Activated CD8-positive, alpha-beta memory T cell treated with anti-CD3 and anti-CD28 coated beads for 1 hour (primary cell): ENCODE measurements at regions not wholly inside any gene's neighbourhood (a gene's known extent, or its start where the extent isn't known, plus 50 kb on each side); places are given as distances from the start of the nearest gene placed in this dataset.

Experiments used
- DNase-seq, 2 donors: peaks; one replicate each; pipeline ENCODE4 v3.0.0-alpha.2; 2020; ENCODE audit warnings: low read depth in 1 of 2; ENCODE audit errors: extremely low read depth in 1 of 2

DNA sequence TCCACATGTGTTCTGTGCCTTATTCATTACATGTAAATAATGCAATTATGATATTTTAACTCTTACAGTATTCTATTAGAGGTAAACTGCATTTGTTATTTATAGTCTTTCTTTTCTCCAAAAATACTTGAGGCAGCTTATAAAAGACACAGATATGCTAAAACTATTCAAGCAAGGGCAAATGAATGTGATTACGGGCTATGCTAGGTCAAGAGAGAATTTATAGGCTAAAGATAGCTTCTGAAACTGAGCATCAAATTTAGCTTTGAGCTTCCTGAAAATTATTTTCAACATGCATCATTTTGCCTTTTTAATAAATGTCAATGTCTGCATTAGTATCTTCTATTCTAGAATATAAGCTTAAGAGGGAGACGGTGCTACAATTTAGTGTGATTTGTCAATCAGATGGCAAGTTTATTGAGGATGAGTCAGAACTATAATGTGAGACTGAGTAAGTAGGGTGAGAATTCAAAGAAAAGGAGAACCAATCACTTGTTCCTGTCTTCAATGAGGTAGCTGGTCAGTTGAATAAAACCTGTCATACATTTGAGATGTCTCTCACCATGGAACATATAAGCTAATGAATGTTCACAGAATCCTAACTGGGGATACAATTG lies 669.4 kb upstream of the CITED2 start:
- DNase-seq: no peak

DNA sequence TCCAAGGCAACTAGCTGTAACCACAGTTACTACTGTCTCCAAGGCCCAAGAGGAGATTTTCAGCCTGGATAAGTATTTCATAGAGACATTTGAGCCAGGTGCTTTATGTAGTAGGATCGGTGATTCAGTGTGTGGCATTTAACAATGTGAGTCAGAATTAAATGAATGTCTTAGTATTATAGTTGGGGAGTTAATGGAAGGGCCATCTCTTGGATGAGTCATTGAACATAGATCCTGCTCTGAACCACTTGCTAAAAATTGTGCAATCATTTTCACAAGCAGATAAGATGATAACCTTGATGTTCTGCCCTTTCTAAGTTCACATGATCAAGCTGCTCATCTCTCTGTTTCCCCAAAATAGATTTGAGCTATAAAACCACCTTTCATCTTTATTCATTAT lies 668.9 kb upstream of the CITED2 start:
- no peak for DNase-seq

- DNase-seq: no peak
Observed at GRCh38 chr6:140041571-140042332, 667.3 kb upstream of the CITED2 start.

DNA sequence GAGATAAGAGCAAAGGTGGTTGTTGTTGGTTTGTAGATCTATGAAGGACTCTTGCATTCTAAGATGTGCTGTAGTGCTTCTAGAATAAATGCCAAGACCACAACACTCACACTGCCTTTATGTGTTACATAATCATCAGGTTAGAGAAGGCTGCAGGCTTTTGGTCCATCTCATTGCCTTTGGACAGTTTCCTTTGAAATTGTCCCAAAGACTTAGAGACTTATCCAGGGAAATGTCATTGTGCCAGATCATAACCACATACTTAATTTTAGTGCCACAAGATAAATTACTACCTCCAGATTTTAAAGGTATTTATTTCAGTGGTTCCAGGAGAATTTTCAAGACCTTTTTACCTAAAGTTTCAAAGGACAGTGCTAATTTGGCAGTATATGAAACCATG lies 666.6 kb upstream of the CITED2 start:
- no peak for DNase-seq

- DNase-seq: no peak
Observed at GRCh38 chr6:140040396-140040795, 665.9 kb upstream of the CITED2 start.

GRCh38 chr6:140039364-140039763 lies 664.9 kb upstream of the CITED2 start:
- DNase-seq: no peak

DNA sequence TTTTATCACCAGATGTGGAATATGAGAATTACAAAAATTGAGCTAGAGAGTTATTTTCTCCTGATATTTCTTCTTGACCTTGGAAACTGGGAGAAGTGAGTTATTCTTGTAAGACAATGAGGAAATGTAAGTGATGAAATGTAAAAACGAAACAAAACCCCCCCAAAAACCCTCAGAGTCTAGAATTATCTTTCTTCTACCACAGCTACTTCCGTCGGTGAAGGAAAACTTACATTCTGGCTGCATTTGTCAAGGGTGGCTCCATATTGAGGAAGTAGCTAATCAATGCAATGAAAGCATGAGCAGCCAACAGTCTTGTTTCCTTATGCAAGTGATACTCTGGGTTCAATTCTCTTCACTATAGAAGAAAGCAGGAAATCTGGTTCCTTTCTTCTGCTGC lies 661.7 kb upstream of the CITED2 start:
- no peak for DNase-seq

- DNase-seq: no peak
Observed at GRCh38 chr6:140032189-140032588, 657.7 kb upstream of the CITED2 start.

- DNase-seq: no peak
Observed at GRCh38 chr6:140029551-140029950, 655.1 kb upstream of the CITED2 start.

DNA sequence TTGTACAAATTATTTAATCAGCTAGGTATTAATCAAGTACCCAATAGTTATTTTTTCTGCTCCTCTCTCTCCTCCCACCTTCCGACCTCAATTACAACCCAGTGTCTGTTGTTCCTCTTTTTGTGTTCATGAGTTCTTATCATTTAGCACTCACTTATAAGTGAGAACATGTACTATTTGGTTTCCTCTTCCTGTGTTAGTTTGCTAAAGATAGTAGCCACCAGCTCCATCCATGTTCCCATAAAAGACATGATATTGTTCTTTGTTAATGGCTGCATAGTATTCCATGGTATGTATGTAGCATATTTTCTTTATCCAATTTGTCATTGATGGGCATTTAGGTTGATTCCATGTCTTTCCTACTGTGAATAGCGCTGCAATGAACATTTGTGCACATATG lies 652.8 kb upstream of the CITED2 start:
- DNase-seq: no peak

GRCh38 chr6:140026546-140026945 lies 652.1 kb upstream of the CITED2 start:
- DNase-seq: no peak

DNA sequence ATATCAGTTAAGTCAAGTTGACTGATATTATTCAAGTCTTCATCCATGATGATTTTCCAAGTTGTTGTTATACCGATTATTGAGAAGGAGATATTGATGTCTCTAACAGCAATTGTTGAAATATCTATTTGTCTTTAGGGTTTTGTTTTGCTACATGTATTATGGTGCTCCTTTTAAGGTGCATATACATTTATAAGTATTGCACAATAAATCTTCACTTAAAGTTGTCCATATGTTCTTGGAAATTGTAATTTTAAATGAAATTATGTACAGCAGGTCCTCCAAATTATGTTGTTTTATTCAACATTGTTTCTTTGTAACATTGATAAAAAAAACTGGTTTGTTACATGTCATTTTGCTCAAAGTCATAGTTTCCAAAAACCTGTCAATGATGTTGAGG lies 650.7 kb upstream of the CITED2 start:
- no peak for DNase-seq

GRCh38 chr6:140020207-140020791 lies 645.9 kb upstream of the CITED2 start:
- no peak for DNase-seq

DNA sequence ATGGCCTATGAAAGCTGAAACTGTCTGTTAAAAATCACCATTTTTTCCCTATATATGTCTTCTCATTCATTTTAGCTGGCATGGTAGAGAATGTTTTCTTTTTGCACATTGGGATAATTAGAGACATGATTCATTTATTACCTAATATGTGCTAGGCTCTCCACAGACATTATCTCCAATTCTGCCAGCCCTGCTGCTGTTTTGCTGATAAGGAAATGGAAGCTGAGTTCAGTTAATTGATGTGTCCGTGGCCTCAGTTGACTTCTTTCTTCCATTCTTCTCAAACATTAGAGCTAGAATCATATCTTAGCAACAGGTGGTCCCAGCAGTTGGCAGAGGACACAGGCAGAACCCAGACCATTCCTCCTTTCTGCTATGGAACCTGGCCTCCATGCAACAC lies 644.1 kb upstream of the CITED2 start:
- no peak for DNase-seq

- DNase-seq: no peak
Observed at GRCh38 chr6:140017470-140017869, 643.0 kb upstream of the CITED2 start.

DNA sequence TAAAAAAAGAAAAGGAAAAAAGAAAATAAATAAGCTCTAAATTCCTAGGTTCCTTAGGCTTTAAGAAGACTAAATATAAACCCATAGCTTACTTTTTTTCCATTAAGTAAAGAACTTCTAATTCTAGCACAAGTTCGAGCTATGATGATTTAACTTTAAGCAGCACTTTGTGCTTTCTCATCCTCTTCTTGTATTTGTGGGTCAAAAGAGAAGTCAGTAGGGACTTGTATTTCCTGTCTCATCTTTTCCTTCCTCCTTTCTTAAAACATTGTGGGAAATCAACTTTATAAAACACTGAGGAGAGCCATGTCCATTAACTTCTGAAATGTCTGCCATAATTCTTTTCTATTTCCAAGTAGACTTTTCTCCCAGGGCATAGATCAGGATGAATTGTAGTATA lies 637.7 kb upstream of the CITED2 start:
- no peak for DNase-seq

DNA sequence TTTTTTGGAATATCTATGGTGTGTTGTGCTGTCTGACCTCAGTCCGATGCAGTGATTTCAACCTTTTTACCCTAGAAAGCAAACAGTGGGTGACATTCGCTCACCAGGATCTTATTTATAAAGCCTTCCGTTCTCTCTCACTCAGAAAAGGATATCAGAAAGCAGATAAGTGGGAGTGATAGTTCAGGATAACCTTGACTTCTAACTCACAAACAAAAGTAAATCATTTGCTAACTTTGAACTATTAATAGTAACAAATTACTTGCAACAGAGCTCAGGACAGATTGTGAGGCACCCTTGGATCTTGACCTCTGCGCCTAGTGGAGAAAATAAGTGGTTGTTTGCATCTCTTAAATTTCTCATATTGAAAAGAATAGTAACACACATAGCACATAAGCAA lies 637.1 kb upstream of the CITED2 start:
- no peak for DNase-seq

DNA sequence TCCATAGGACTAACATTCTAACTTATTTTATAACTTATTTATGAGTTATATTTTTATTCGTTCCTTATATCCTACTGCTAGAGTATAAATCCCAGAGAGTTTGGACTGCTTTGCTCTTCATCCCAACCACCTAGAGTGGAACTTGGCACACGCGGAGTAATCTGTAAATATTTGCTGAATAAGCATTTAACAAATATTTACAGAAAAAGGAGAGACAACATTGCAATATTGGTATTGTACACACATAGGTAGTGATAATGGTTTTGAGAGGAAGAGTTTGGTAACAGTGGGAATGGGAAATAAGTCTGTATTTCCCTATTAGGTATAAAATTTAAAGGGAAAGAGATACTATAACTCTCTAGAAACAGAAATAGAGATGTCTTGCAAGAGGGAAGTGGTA lies 634.8 kb upstream of the CITED2 start:
- no peak for DNase-seq

- DNase-seq: no peak
Observed at GRCh38 chr6:140007525-140007924, 633.1 kb upstream of the CITED2 start.

DNA sequence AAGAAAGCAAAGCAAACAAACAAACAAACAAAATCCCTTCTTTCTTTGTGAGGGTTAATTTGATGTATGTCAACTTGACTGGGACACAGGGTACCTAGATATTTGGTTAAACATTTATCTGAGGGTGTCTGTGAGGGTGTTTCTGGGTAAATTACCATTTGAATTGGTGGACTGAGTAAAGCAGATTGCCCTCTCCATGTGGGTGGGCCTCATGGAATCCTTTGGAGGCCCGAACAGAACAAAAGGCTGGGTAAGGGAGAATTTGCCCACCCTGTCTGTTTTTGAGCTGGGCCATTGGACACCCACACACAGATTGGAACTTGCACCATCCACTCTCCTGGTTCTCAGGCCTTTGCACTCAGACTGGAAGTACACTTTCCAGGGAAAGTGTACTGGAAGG lies 628.8 kb upstream of the CITED2 start:
- no peak for DNase-seq

GRCh38 chr6:140002396-140003022 lies 628.1 kb upstream of the CITED2 start:
- no peak for DNase-seq

GRCh38 chr6:140001821-140002341 lies 627.4 kb upstream of the CITED2 start:
- no peak for DNase-seq
